Cardiac fibroblast (primary cell): ENCODE measurements at regions not wholly inside any gene's neighbourhood (a gene's known extent, or its start where the extent isn't known, plus 50 kb on each side); places are given as distances from the start of the nearest gene placed in this dataset.

Source experiments
- DNase-seq, 2 donors: peaks; one replicate each; pipeline versions ENCODE4 v3.0.0 to v3.0.0-alpha.2; 2010; ENCODE audit warnings: low read depth in 2 of 2
- H3K4me3 ChIP-seq, 2 donors: replicated peaks in 1 of 2; 1 replicate in 1 of 2; 2 replicates in 1 of 2; pipeline ENCODE4 v1.5.1; 2011; ENCODE audit warnings: low read depth in 2 of 2, low read length in 2 of 2, mild to moderate bottlenecking in 2 of 2, moderate library complexity in 1 of 2
- CTCF ChIP-seq: IDR thresholded peaks from one replicate; pipeline ENCODE4 v1.5.1; 2011; ENCODE audit warnings: low read depth, mild to moderate bottlenecking, low read length, inconsistent platforms

DNA sequence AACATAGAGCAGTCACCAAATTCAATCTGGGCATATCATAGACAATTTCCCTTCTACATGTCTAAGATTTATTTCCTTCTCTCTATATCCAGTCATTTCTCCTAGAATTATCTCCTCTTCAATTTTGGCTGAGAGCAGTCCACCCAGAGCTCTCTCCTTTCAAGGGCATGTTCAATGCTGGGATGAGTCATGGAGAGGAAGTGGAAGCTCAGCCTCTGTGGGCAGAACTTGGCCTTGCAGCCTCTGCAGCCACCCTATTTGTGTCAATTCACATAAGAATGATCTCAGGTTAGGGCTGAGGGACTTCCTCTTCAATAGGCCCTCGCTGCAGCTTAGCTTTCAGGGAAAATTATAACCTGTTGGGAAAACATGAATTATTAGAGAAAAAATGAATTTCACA lies 560.8 kb downstream of the POM121L12 start:
- peak in 1 of 2 donors; percentile 3 for DNase-seq
- no peak for TF ChIP-seq CTCF
- no peak overlapping the region for H3K4me3 ChIP-seq

DNA sequence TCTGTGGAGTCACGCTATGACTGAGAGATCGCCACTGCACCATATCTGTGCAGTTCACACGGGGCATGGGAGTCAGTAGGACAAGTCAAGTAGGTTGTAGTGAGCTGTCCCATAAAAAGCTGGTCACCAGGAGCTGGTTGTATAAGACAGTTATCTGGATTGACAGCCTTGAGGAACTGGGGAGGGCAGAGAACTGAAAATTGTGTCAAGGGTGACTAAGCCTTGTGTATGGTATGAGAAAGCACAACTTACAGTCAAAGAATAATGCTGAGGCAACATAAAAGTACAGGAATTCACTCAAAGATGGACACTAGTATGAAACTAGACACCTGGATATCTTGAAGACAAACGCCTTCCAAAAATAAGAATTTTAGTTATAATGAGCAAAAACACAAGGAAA lies 564.9 kb downstream of the POM121L12 start:
- DNase-seq, result no peak
- TF ChIP-seq CTCF, result no peak

GRCh38 chr7:53602817-53603418 lies 567.5 kb downstream of the POM121L12 start:
- DNase-seq, result no peak
- no peak overlapping the region for H3K4me3 ChIP-seq
- TF ChIP-seq CTCF, result no peak

More for the DNA sequence above, 564.9 kb downstream of the POM121L12 start:
- no peak overlapping the region for H3K4me3 ChIP-seq

GRCh38 chr7:53603461-53603860 lies 568.0 kb downstream of the POM121L12 start:
- no peak for DNase-seq
- TF ChIP-seq CTCF, result no peak
- H3K4me3 ChIP-seq, result no peak overlapping the region

GRCh38 chr7:53604201-53604600 lies 568.8 kb downstream of the POM121L12 start:
- TF ChIP-seq CTCF, result no peak
- no peak overlapping the region for H3K4me3 ChIP-seq
- no peak for DNase-seq

DNA sequence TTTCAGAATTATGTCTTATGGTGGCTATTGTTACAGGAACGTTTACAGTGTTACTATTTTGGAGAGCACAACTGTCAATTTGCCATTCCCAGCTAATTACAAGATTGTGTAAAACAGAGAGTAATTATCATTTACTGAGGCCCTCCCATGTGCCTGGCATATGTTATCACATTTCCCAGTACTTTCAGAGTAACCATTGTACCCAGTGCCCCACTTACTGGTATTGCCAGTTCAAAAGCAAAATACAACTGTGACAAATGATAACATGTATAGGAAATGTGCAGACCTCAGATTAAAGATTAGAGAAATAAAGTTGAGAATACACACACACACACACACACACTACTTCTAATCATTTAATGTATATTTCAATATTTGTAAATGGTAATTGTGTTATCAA lies 572.5 kb downstream of the POM121L12 start:
- DNase-seq, result no peak
- no peak for TF ChIP-seq CTCF
- H3K4me3 ChIP-seq, result no peak overlapping the region

GRCh38 chr7:53609185-53609584 lies 573.8 kb downstream of the POM121L12 start:
- no peak for DNase-seq
- no peak overlapping the region for H3K4me3 ChIP-seq
- TF ChIP-seq CTCF, result no peak
